ENCODE measurements at regions not wholly inside any gene's neighbourhood (a gene's known extent, or its start where the extent isn't known, plus 50 kb on each side); places are given as distances from the start of the nearest gene placed in this dataset.

DNA sequence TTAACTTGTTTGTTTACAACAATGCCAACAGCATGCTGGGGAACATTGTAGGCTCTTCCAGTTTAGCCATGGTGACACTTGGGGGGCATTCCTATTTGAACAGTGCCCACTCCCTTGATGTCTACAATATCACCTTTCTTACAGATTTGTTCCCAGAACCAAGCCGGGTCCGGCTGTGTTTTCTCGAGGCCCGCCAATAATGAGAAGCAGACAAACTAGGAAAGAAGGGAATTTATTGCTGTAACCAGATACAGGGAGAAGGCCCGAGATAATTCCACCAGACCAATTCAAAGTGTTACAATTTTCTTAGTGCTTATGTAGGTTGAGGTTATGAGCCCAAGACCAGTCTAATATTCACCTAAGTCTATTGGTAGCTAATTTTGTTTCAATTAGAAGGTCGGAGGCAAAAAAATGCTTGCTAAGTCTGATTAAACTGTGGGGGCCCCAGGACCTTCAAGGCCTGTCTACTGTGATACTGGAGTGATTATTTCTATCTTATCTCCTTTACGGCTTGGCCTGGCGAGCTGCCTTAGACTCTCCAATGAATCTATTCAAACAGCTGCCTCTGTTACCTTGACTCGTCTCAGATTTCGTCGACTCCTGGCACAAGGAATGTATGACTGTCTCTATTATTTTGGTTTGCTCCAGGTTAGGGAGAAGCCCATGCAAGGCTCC lies 59.1 kb upstream of the PSME4 start:
- TF ChIP-seq, protein P1, sequence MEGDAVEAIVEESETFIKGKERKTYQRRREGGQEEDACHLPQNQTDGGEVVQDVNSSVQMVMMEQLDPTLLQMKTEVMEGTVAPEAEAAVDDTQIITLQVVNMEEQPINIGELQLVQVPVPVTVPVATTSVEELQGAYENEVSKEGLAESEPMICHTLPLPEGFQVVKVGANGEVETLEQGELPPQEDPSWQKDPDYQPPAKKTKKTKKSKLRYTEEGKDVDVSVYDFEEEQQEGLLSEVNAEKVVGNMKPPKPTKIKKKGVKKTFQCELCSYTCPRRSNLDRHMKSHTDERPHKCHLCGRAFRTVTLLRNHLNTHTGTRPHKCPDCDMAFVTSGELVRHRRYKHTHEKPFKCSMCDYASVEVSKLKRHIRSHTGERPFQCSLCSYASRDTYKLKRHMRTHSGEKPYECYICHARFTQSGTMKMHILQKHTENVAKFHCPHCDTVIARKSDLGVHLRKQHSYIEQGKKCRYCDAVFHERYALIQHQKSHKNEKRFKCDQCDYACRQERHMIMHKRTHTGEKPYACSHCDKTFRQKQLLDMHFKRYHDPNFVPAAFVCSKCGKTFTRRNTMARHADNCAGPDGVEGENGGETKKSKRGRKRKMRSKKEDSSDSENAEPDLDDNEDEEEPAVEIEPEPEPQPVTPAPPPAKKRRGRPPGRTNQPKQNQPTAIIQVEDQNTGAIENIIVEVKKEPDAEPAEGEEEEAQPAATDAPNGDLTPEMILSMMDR (IDR thresholded peaks at IDR 0.05 in 8 of 11, conservative IDR thresholded peaks at IDR 0.05 in 3 of 11), result no peak
- no peak for TF ChIP-seq POLR2A (IDR thresholded peaks at IDR 0.05)
